ENCODE measurements at regions not wholly inside any gene's neighbourhood (a gene's known extent, or its start where the extent isn't known, plus 50 kb on each side); places are given as distances from the start of the nearest gene placed in this dataset.
"Not testable (repeated sequence)": the region's sequence is repeated elsewhere in the genome, so short reads cannot be mapped to it uniquely, and the experiment has no call there.

DNA sequence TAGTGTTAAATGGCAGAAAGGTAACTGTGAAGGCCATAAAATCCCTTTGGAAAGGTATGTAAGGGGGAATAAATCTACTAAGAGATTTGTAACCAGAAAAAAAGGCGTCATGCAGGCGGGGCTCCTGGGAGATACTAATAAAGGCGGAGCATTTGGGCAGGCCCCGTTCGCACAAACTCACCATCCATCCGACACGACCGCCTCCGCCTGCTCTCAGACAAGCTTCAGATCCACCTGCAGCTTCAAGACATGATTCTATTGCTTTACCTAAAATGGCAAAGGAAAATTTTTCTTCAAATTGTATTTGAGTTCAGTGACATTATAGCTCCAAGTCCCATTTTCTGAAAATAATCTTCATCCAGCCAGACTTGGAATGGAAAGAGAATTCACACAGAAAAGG, 162.9 kb upstream of the SPATA31A3 start:
- TF ChIP-seq, protein P1, sequence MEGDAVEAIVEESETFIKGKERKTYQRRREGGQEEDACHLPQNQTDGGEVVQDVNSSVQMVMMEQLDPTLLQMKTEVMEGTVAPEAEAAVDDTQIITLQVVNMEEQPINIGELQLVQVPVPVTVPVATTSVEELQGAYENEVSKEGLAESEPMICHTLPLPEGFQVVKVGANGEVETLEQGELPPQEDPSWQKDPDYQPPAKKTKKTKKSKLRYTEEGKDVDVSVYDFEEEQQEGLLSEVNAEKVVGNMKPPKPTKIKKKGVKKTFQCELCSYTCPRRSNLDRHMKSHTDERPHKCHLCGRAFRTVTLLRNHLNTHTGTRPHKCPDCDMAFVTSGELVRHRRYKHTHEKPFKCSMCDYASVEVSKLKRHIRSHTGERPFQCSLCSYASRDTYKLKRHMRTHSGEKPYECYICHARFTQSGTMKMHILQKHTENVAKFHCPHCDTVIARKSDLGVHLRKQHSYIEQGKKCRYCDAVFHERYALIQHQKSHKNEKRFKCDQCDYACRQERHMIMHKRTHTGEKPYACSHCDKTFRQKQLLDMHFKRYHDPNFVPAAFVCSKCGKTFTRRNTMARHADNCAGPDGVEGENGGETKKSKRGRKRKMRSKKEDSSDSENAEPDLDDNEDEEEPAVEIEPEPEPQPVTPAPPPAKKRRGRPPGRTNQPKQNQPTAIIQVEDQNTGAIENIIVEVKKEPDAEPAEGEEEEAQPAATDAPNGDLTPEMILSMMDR (IDR thresholded peaks at IDR 0.05) = not testable (repeated sequence)
- not testable (repeated sequence) for TF ChIP-seq POLR2A (IDR thresholded peaks at IDR 0.05)

Measured in heart left ventricle (tissue), 13 donors.